ENCODE measurements at regions not wholly inside any gene's neighbourhood (a gene's known extent, or its start where the extent isn't known, plus 50 kb on each side); places are given as distances from the start of the nearest gene placed in this dataset.
"Not testable (repeated sequence)": the region's sequence is repeated elsewhere in the genome, so short reads cannot be mapped to it uniquely, and the experiment has no call there.

DNA sequence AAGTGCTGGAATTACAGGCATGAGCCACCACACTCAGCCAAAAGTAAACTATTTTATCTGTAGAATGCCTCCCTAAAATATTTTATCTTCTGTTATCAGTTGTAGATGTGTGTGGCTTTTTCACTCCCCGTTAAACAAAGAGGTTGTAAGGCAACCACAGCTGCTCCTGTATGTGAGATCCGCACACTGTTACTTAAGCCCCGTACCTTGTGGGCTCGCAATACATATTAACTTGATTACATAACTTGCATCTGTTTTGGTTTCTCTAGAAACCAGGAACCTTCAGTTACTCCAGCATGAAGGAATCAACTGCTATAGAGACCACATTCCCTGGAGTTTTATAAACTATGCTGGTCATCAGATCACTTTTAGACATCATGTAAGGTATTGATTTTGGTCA, 420.1 kb upstream of the SLC35B3 start:
- H3K27ac Mint-ChIP-seq: no peak overlapping the region
- Histone ChIP-seq H3K79me2 (ENCODE audit: insufficient read depth, low read length) (no peaks in the 10 kb centered on the region), H3K9me3 (replicated peaks in 1 of 2; ENCODE audit: control insufficient read depth in 1 of 2, insufficient read depth in 1 of 2, low read length in 2 of 2) (no peaks in the 10 kb centered on the region), H2AFZ (ENCODE audit: insufficient read depth, low read depth, low read length, poor library complexity, severe bottlenecking) (peak overlapping the region; percentile 46), H3K36me3 (replicated peaks in 1 of 2; ENCODE audit: control insufficient read depth in 1 of 2, insufficient read depth in 2 of 2, low read length in 2 of 2) (no peaks in the 10 kb centered on the region), H4K20me1 (ENCODE audit: insufficient read depth, low read length) (no peaks in the 10 kb centered on the region), H3K27ac (ENCODE audit: low read depth in 1 of 2, low read length in 2 of 2) (no peak overlapping the region), H3K27me3 (ENCODE audit: control insufficient read depth in 2 of 2, insufficient read depth in 2 of 2, low read length in 2 of 2) (no peaks in the 10 kb centered on the region), H3K9ac (ENCODE audit: insufficient read depth, low read length, poor library complexity, severe bottlenecking) (no peak overlapping the region), H3K4me3 (replicated peaks in 1 of 3; ENCODE audit: low read depth in 2 of 3, low read length in 3 of 3) (no peak overlapping the region), H3K4me1 (ENCODE audit: control insufficient read depth in 1 of 2, insufficient read depth in 2 of 2, low read length in 2 of 2) (peaks cover 0 to 5% of the 10 kb centered on the region in 2 donors), H3K4me2 (replicated peaks; ENCODE audit: extremely low read depth, low read length, poor library complexity, severe bottlenecking) (no peak overlapping the region)
- peaks cover 0 to 1% (median 0%) of the 10 kb centered on the region in 3 donors for H3K27me3 Mint-ChIP-seq (ENCODE audit: low read depth in 3 of 3)
- peak in 1 of 3 donors; percentile 14 for DNase-seq
- WGBS (ENCODE audit: insufficient coverage): 23% methylated on average over 3 of the region's 4 CpGs
- intact Hi-C loops (cut with micrococcal nuclease): no loop called here
- no peak overlapping the region for H3K4me3 Mint-ChIP-seq
- H3K36me3 Mint-ChIP-seq: no peaks in the 10 kb centered on the region
- peaks cover 6% of the 10 kb centered on the region for H3K4me1 Mint-ChIP-seq
- H3K9me3 Mint-ChIP-seq: peaks cover 0 to 4% (median 0%) of the 10 kb centered on the region in 7 donors
- TF ChIP-seq, protein P1, sequence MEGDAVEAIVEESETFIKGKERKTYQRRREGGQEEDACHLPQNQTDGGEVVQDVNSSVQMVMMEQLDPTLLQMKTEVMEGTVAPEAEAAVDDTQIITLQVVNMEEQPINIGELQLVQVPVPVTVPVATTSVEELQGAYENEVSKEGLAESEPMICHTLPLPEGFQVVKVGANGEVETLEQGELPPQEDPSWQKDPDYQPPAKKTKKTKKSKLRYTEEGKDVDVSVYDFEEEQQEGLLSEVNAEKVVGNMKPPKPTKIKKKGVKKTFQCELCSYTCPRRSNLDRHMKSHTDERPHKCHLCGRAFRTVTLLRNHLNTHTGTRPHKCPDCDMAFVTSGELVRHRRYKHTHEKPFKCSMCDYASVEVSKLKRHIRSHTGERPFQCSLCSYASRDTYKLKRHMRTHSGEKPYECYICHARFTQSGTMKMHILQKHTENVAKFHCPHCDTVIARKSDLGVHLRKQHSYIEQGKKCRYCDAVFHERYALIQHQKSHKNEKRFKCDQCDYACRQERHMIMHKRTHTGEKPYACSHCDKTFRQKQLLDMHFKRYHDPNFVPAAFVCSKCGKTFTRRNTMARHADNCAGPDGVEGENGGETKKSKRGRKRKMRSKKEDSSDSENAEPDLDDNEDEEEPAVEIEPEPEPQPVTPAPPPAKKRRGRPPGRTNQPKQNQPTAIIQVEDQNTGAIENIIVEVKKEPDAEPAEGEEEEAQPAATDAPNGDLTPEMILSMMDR (IDR thresholded peaks at IDR 0.05): no peak

GRCh38 chr6:8852332-8852731, 417.0 kb upstream of the SLC35B3 start:
- no peak for DNase-seq
- H3K27me3 Mint-ChIP-seq (ENCODE audit: low read depth in 3 of 3): peaks cover 0 to 1% (median 0%) of the 10 kb centered on the region in 3 donors
- H3K27ac Mint-ChIP-seq: no peak overlapping the region
- H3K27me3 ChIP-seq (ENCODE audit: control insufficient read depth in 2 of 2, insufficient read depth in 2 of 2, low read length in 2 of 2): no peaks in the 10 kb centered on the region
- WGBS (ENCODE audit: insufficient coverage): 50% methylated on average over 2 of the region's 3 CpGs
- no peak overlapping the region for H2AFZ ChIP-seq (ENCODE audit: insufficient read depth, low read depth, low read length, poor library complexity, severe bottlenecking)
- no peaks in the 10 kb centered on the region for H4K20me1 ChIP-seq (ENCODE audit: insufficient read depth, low read length)
- no peak overlapping the region for H3K4me2 ChIP-seq (replicated peaks; ENCODE audit: extremely low read depth, low read length, poor library complexity, severe bottlenecking)
- no peaks in the 10 kb centered on the region for H3K79me2 ChIP-seq (ENCODE audit: insufficient read depth, low read length)
- H3K36me3 ChIP-seq (replicated peaks in 1 of 2; ENCODE audit: control insufficient read depth in 1 of 2, insufficient read depth in 2 of 2, low read length in 2 of 2): no peaks in the 10 kb centered on the region
- peaks cover 6% of the 10 kb centered on the region for H3K4me1 Mint-ChIP-seq
- H3K9me3 ChIP-seq (replicated peaks in 1 of 2; ENCODE audit: control insufficient read depth in 1 of 2, insufficient read depth in 1 of 2, low read length in 2 of 2): no peaks in the 10 kb centered on the region
- no peak overlapping the region for H3K9ac ChIP-seq (ENCODE audit: insufficient read depth, low read length, poor library complexity, severe bottlenecking)
- intact Hi-C loops (cut with micrococcal nuclease): no loop called here
- H3K4me3 Mint-ChIP-seq: no peak overlapping the region
- TF ChIP-seq, protein P1 (IDR thresholded peaks at IDR 0.05): no peak
- H3K27ac ChIP-seq (ENCODE audit: low read depth in 1 of 2, low read length in 2 of 2): no peak overlapping the region
- H3K36me3 Mint-ChIP-seq: no peaks in the 10 kb centered on the region
- H3K9me3 Mint-ChIP-seq: peaks cover 0 to 2% (median 0%) of the 10 kb centered on the region in 7 donors
- H3K4me3 ChIP-seq (replicated peaks in 1 of 3; ENCODE audit: low read depth in 2 of 3, low read length in 3 of 3): no peak overlapping the region
- peaks cover 0 to 5% of the 10 kb centered on the region in 2 donors for H3K4me1 ChIP-seq (ENCODE audit: control insufficient read depth in 1 of 2, insufficient read depth in 2 of 2, low read length in 2 of 2)

DNA sequence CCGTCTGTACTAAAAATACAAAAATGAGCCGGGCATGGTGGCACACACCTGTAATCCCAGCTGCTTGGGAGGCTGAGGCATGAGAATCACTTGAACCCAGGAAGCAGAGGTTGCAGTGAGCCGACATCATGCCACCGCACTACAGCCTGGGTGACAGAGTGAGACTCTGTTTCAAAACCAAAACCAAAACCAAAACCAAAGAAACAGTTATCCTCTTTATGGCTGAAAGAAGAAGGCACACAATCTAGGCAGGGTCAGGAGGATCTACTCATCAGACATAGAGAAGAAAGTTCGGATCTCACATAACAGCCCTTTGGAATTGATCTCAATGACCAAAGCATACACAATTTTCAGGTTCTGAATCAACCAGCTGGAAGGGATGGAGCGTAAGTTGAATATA, 411.3 kb upstream of the SLC35B3 start:
- H4K20me1 ChIP-seq (ENCODE audit: insufficient read depth, low read length); H3K79me2 ChIP-seq (ENCODE audit: insufficient read depth, low read length); H3K4me1 ChIP-seq (ENCODE audit: control insufficient read depth in 1 of 2, insufficient read depth in 2 of 2, low read length in 2 of 2); H3K27me3 Mint-ChIP-seq (ENCODE audit: low read depth in 3 of 3); H3K27ac Mint-ChIP-seq; H3K27me3 ChIP-seq (ENCODE audit: control insufficient read depth in 2 of 2, insufficient read depth in 2 of 2, low read length in 2 of 2); H3K36me3 ChIP-seq (replicated peaks in 1 of 2; ENCODE audit: control insufficient read depth in 1 of 2, insufficient read depth in 2 of 2, low read length in 2 of 2); H3K9ac ChIP-seq (ENCODE audit: insufficient read depth, low read length, poor library complexity, severe bottlenecking); H3K27ac ChIP-seq (ENCODE audit: low read depth in 1 of 2, low read length in 2 of 2); intact Hi-C loops (cut with micrococcal nuclease); H3K9me3 Mint-ChIP-seq; H3K4me1 Mint-ChIP-seq; H3K36me3 Mint-ChIP-seq; H3K9me3 ChIP-seq (replicated peaks in 1 of 2; ENCODE audit: control insufficient read depth in 1 of 2, insufficient read depth in 1 of 2, low read length in 2 of 2): not testable (repeated sequence)
- Histone ChIP-seq H2AFZ (ENCODE audit: insufficient read depth, low read depth, low read length, poor library complexity, severe bottlenecking) (peak overlapping the region; percentile 72), H3K4me3 (replicated peaks in 1 of 3; ENCODE audit: low read depth in 2 of 3, low read length in 3 of 3) (peak overlapping the region in 1 of 3 experiments; percentile 18), H3K4me2 (replicated peaks; ENCODE audit: extremely low read depth, low read length, poor library complexity, severe bottlenecking) (peak overlapping the region; percentile 16)
- WGBS (ENCODE audit: insufficient coverage): 100% methylated on average over 1 of the region's 6 CpGs
- DNase-seq: peak in 1 of 3 donors; percentile 2
- peak overlapping the region; percentile 21 to 31 for H3K4me3 Mint-ChIP-seq
